Cardiac muscle cell (in vitro differentiated cells and primary cell): ENCODE measurements at regions not wholly inside any gene's neighbourhood (a gene's known extent, or its start where the extent isn't known, plus 50 kb on each side); places are given as distances from the start of the nearest gene placed in this dataset.

Source experiments
- DNase-seq, 2 donors: peaks; one replicate each; pipeline versions ENCODE4 v3.0.0 to v3.0.0-alpha.2; 2010 to 2017; ENCODE audit warnings: low read depth in 1 of 2, low spot score in 1 of 2
- H3K27ac ChIP-seq: fragments of 200-600 bp; sonication (generic); 2 replicates; pipeline ENCODE4 v1.5.1; 2016
- H3K27me3 ChIP-seq: fragments of 200-600 bp; sonication (generic); 2 replicates; pipeline ENCODE4 v1.6.0; 2016; ENCODE audit warnings: control low read depth
- H3K36me3 ChIP-seq: fragments of 200-600 bp; sonication (generic); 2 replicates; pipeline ENCODE4 v1.5.1; 2016; ENCODE audit warnings: control low read depth
- H3K4me1 ChIP-seq: fragments of 200-600 bp; sonication (generic); 2 replicates; pipeline ENCODE4 v1.8.1; 2017; ENCODE audit warnings: low read depth, mild to moderate bottlenecking, mixed run types
- H3K4me3 ChIP-seq: fragments of 200-600 bp; sonication (generic); 2 replicates; pipeline ENCODE4 v1.5.1; 2016; ENCODE audit warnings: mild to moderate bottlenecking
- H3K9me3 ChIP-seq: fragments of 200-600 bp; sonication (generic); 2 replicates; pipeline ENCODE4 v1.5.1; 2017; ENCODE audit warnings: low read depth, mild to moderate bottlenecking, control low read depth
- TF ChIP-seq, protein P1 (sequence below): IDR thresholded peaks from 2 replicates; pipeline ENCODE4 v1.5.1; 2012; ENCODE audit warnings: low read depth, mild to moderate bottlenecking, low read length

DNA sequence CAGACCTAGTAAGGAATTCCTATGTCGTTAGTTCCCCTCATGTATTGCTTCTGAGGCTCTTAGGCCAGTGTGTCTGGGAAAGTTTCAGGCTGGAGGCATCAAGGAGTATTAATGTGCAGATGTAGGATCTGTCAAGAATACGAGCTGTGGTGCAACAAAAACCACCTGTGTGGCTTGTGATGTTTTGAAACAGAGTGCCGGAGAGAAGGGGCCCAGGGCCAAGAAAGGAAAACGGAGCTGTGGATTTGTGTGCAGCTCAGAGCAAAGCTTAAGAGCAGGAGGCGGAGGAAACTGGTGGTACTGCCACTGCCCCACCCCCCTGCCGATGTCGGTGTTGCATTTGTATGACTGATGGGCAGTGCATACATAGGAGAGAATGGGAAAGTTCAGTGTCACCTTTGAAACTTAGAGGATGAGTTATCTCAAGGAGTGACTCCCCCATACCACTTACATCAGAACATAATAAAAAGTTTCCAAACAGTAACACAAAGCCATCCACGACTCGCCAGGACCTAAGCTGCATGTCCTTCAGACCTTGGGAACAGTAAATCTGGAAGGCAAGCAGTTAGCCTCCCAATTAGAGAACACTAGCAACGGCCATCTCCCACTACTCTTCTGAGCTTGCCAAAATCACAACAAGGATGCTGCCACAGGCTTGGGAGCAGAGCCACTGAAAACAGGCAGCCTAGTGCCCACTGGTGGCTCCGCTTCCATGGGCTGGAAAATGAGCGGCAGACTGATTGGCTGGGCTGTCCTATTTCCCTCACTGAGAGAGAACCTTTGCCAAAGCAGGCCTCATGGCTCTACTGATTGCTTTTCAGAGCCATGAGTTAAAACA lies 152.7 kb upstream of the NT5C1B start:
- TF ChIP-seq, protein P1, sequence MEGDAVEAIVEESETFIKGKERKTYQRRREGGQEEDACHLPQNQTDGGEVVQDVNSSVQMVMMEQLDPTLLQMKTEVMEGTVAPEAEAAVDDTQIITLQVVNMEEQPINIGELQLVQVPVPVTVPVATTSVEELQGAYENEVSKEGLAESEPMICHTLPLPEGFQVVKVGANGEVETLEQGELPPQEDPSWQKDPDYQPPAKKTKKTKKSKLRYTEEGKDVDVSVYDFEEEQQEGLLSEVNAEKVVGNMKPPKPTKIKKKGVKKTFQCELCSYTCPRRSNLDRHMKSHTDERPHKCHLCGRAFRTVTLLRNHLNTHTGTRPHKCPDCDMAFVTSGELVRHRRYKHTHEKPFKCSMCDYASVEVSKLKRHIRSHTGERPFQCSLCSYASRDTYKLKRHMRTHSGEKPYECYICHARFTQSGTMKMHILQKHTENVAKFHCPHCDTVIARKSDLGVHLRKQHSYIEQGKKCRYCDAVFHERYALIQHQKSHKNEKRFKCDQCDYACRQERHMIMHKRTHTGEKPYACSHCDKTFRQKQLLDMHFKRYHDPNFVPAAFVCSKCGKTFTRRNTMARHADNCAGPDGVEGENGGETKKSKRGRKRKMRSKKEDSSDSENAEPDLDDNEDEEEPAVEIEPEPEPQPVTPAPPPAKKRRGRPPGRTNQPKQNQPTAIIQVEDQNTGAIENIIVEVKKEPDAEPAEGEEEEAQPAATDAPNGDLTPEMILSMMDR, result peak; percentile 17
- H3K36me3 ChIP-seq, result no peaks in the 10 kb centered on the region
- peaks cover 6% of the 10 kb centered on the region for H3K4me1 ChIP-seq
- DNase-seq, result peak; percentile 41 to 82
- H3K27ac ChIP-seq, result peak overlapping the region; percentile 80
- no peaks in the 10 kb centered on the region for H3K27me3 ChIP-seq
- H3K9me3 ChIP-seq, result no peaks in the 10 kb centered on the region
- H3K4me3 ChIP-seq, result no peak overlapping the region

DNA sequence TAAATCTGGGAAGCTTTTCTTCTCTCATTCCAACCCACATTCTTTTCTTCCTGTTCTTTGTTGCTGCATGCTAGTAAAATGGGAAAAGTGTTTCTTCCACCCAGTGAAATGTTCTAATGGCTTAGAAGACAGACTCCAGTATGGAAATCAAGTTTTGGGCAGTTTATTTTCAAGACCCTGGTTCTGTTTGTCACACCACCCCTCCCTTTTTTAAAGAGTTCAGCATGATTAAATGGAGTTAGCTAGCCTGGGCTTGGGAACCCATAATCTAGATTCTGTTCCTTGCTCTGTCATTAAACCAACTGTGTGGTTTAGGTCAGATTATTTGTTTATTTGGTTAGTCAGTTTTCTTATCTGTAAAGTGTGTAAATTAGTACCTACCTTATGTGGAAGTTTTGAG lies 151.8 kb upstream of the NT5C1B start:
- no peaks in the 10 kb centered on the region for H3K36me3 ChIP-seq

DNA sequence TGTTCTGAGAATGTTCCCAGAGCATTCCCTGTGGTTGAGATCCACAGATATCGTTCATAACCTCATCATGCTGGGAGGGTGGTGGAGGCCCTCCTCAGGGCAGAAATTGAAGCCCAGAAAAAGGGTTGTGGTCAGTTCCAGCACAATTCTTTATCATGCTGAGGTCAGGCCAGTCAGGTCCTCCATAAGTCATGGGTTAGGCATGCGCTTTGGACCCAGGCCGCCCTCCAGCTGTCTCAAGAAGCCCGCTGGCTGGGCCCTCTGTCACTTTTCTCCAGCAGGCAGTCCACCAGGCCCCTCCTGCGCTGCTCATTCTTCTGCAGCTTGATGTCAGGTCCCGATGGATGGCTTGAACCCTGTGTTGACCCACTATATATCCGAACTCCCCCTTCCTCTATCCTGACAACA lies 151.1 kb upstream of the NT5C1B start:
- peak in 1 of 2 donors; percentile 93 for DNase-seq
- no peak overlapping the region for H3K27ac ChIP-seq
- TF ChIP-seq, protein P1, result no peak
- no peaks in the 10 kb centered on the region for H3K27me3 ChIP-seq
- H3K36me3 ChIP-seq, result no peaks in the 10 kb centered on the region
- peaks cover 6% of the 10 kb centered on the region for H3K4me1 ChIP-seq
- H3K4me3 ChIP-seq, result no peak overlapping the region
- no peaks in the 10 kb centered on the region for H3K9me3 ChIP-seq

More for the DNA sequence above, 151.8 kb upstream of the NT5C1B start:
- DNase-seq, result peak in 1 of 2 donors; percentile 6
- Histone ChIP-seq H3K4me1 (peaks cover 6% of the 10 kb centered on the region), H3K4me3 (no peak overlapping the region), H3K27me3 (no peaks in the 10 kb centered on the region), H3K9me3 (no peaks in the 10 kb centered on the region), H3K27ac (no peak overlapping the region)
- TF ChIP-seq, protein P1, result no peak

DNA sequence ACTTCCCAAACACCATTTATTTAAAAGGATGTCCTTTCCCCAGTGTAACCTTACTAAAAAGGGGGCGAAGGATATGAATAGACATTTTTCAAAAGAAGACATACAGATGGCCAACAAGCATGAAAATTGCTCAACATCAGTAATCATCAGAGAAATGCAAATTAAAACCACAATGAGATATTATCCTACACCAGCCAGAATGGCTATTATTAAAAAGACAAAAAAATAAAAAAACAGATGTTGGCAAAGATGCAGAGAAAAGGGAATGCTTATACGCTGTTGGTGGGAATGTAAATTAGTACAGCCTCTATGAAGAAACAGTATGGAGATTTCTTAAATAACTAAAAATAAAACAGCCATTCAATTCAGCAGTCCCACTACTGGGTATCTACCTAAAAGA lies 142.3 kb upstream of the NT5C1B start:
- DNase-seq, result peak in 1 of 2 donors; percentile 52
- Histone ChIP-seq H3K9me3 (no peaks in the 10 kb centered on the region), H3K27me3 (no peaks in the 10 kb centered on the region), H3K4me3 (no peak overlapping the region), H3K36me3 (no peaks in the 10 kb centered on the region), H3K4me1 (no peaks in the 10 kb centered on the region), H3K27ac (no peak overlapping the region)
- TF ChIP-seq, protein P1, result no peak

DNA sequence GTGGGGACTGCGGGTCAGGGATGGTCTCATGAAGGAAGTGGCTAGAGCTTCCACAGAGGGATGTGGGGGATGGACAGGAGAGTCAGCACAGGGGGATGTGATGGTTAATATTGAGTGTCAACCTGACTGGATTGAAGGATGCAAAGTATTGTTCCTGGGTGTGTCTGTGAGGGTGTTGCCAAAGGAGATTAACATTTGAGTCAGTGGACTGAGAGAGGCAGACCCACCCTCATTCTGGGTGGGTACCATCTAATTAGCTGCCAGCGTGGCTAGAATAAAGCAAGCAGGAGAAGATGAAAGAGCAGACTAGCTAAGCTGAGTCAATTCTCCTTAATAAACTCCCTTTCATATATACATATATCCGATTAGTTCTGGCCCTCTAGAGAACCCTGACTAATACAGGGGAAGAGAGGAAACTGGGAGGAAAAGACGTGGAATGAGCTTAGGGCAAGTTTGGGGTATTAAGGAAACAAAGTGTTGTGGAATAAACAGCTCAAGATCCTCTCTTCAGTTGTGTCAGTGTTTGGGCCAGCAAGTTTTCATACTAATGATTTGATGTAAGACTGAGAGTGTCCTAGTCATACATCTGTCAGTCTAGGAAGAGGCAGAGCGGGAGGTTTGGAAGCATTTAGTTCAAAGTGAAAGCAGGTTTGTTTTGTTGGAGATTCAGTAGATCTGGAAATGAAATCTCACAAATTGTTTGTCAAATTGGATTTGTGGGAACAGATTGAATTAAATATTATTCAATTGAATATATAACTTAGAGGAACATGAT lies 135.2 kb upstream of the NT5C1B start:
- DNase-seq, result no peak
- no peaks in the 10 kb centered on the region for H3K27me3 ChIP-seq
- H3K9me3 ChIP-seq, result no peaks in the 10 kb centered on the region
- TF ChIP-seq, protein P1, result no peak
- no peaks in the 10 kb centered on the region for H3K36me3 ChIP-seq
- no peaks in the 10 kb centered on the region for H3K4me1 ChIP-seq
- no peak overlapping the region for H3K4me3 ChIP-seq
- no peak overlapping the region for H3K27ac ChIP-seq
